Ishikawa (cell line): ENCODE measurements at regions not wholly inside any gene's neighbourhood (a gene's known extent, or its start where the extent isn't known, plus 50 kb on each side); places are given as distances from the start of the nearest gene placed in this dataset.

Experiments used
- CEBPB ChIP-seq: IDR thresholded peaks from 2 replicates; pipeline ENCODE4 v1.6.1; 2012
- EGR1 ChIP-seq: IDR thresholded peaks from 2 replicates; pipeline ENCODE4 v1.6.1; 2012
- EP300 ChIP-seq: IDR thresholded peaks from 2 replicates; pipeline ENCODE4 v1.6.1; 2012; ENCODE audit warnings: borderline replicate concordance
- MAX ChIP-seq: IDR thresholded peaks from 2 replicates; pipeline ENCODE4 v1.6.1; 2012
- NFIC ChIP-seq: IDR thresholded peaks from 2 replicates; pipeline ENCODE4 v1.6.1; 2012
- RAD21 ChIP-seq: IDR thresholded peaks from 2 replicates; pipeline ENCODE4 v1.6.1; 2012; ENCODE audit warnings: low read depth
- REST ChIP-seq: IDR thresholded peaks from 2 replicates; pipeline ENCODE4 v1.6.1; 2012; ENCODE audit warnings: low read depth, mild to moderate bottlenecking
- TAF1 ChIP-seq: IDR thresholded peaks from 2 replicates; pipeline ENCODE4 v1.6.1; 2012; ENCODE audit warnings: low read depth, mild to moderate bottlenecking
- TCF12 ChIP-seq: IDR thresholded peaks from 2 replicates; pipeline ENCODE4 v1.6.1; 2012; ENCODE audit warnings: low read depth
- USF1 ChIP-seq: IDR thresholded peaks from 2 replicates; pipeline ENCODE4 v1.6.1; 2012
- YY1 ChIP-seq: IDR thresholded peaks from 2 replicates; pipeline ENCODE4 v1.6.1; 2012; ENCODE audit warnings: low read depth
- ZBTB7A ChIP-seq: IDR thresholded peaks from 2 replicates; pipeline ENCODE4 v1.6.1; 2012; ENCODE audit warnings: low read depth

GRCh38 chr21:16695074-16695473, 817.8 kb upstream of the CXADR start:
- TF ChIP-seq EGR1 (no peak), YY1 (no peak), ZBTB7A (no peak), TAF1 (no peak), CEBPB (no peak), TCF12 (no peak), REST (no peak), RAD21 (no peak), EP300 (no peak), USF1 (no peak), NFIC (no peak), MAX (no peak)
